HG03103 (cell line): ENCODE measurements at regions not wholly inside any gene's neighbourhood (a gene's known extent, or its start where the extent isn't known, plus 50 kb on each side); places are given as distances from the start of the nearest gene placed in this dataset.

Experiments
- ATAC-seq: cut with Tn5 transposase; IDR thresholded peaks from one replicate; pipeline ENCODE4 v1.9.1; 2021; ENCODE audit warnings: low read depth; ENCODE audit not compliant: unreplicated experiment

- no peak for ATAC-seq
These were observed 60.7 kb upstream of the CAND1 start for GRCh38 chr12:67208281-67209067.

GRCh38 chr12:67211029-67211428, 58.1 kb upstream of the CAND1 start:
- ATAC-seq: no peak

GRCh38 chr12:67211494-67211893, 57.7 kb upstream of the CAND1 start:
- ATAC-seq: no peak

GRCh38 chr12:67217647-67218046, 51.5 kb upstream of the CAND1 start:
- no peak for ATAC-seq
